GM23338 (cell line): ENCODE measurements at regions not wholly inside any gene's neighbourhood (a gene's known extent, or its start where the extent isn't known, plus 50 kb on each side); places are given as distances from the start of the nearest gene placed in this dataset.

ENCODE experiments used
- CREB1 ChIP-seq: fragments of 250-450 bp; sonication (Bioruptor Pico); IDR thresholded peaks from 2 replicates; pipeline ENCODE4 v1.5.0; 2020; ENCODE audit warnings: low read depth, mild to moderate bottlenecking, moderate library complexity
- CTCF ChIP-seq, 2 experiments: fragments of 200-600 bp in 1 of 2; sonication (generic) in 1 of 2; conservative IDR thresholded peaks; 2 replicates each; pipeline versions ENCODE4 v1.5.1 to v1.6.1; 2016 to 2017; ENCODE audit warnings: antibody characterized with exemption in 2 of 2, low read depth in 2 of 2, mild to moderate bottlenecking in 2 of 2, moderate library complexity in 1 of 2
- ETS1 ChIP-seq: IDR thresholded peaks from 2 replicates; pipeline ENCODE4 v1.6.1; 2016; ENCODE audit warnings: antibody characterized with exemption
- EZH2 ChIP-seq: fragments of 200-600 bp; sonication (generic); IDR thresholded peaks from one replicate; pipeline ENCODE4 v1.8.0; 2017; ENCODE audit warnings: antibody characterized with exemption, mild to moderate bottlenecking, low read depth; ENCODE audit not compliant: unreplicated experiment
- EZH2phosphoT487 ChIP-seq: fragments of 200-600 bp; sonication (generic); IDR thresholded peaks from one replicate; pipeline ENCODE4 v1.8.1; 2018; ENCODE audit warnings: antibody characterized with exemption; ENCODE audit not compliant: unreplicated experiment
- JUNB ChIP-seq: IDR thresholded peaks from one replicate; pipeline ENCODE4 v1.6.1; 2016; ENCODE audit warnings: antibody characterized with exemption; ENCODE audit not compliant: unreplicated experiment
- NANOG ChIP-seq: IDR thresholded peaks from 2 replicates; pipeline ENCODE4 v1.6.1; 2016; ENCODE audit warnings: antibody characterized with exemption, borderline replicate concordance
- POLR2AphosphoS5 ChIP-seq: IDR thresholded peaks from 2 replicates; pipeline ENCODE4 v1.6.1; 2016; ENCODE audit warnings: antibody characterized with exemption, low read depth
- REST ChIP-seq: IDR thresholded peaks from one replicate; pipeline ENCODE4 v1.6.1; 2018; ENCODE audit warnings: antibody characterized with exemption; ENCODE audit not compliant: unreplicated experiment
- STAT1 ChIP-seq: IDR thresholded peaks from one replicate; pipeline ENCODE4 v1.6.1; 2016; ENCODE audit warnings: antibody characterized with exemption; ENCODE audit not compliant: unreplicated experiment
- ZNF114 ChIP-seq: fragments of 250-450 bp; sonication (Bioruptor Pico); IDR thresholded peaks from 2 replicates; pipeline ENCODE4 v1.5.0; 2020; ENCODE audit warnings: mild to moderate bottlenecking, moderate library complexity
- ZNF331 ChIP-seq: fragments of 250-450 bp; sonication (Bioruptor Pico); IDR thresholded peaks from 2 replicates; pipeline ENCODE4 v1.5.0; 2020; ENCODE audit warnings: low read depth, mild to moderate bottlenecking, moderate library complexity
- ZNF462 ChIP-seq: fragments of 250-450 bp; sonication (Bioruptor Pico); IDR thresholded peaks from 2 replicates; pipeline ENCODE4 v1.5.0; 2020; ENCODE audit warnings: mild to moderate bottlenecking, moderate library complexity

GRCh38 chr2:19146867-19147266, 211.6 kb downstream of the OSR1 start:
- no peak for TF ChIP-seq CTCF (conservative IDR thresholded peaks at IDR 0.05; ENCODE audit: low read depth in 2 of 2)
- TF ChIP-seq POLR2AphosphoS5, result no peak
- TF ChIP-seq CREB1, result no peak
- TF ChIP-seq STAT1, result no peak
- TF ChIP-seq EZH2phosphoT487, result no peak
- TF ChIP-seq ZNF114 (CRISPR knock-in tag), result no peak
- no peak for TF ChIP-seq EZH2
- no peak for TF ChIP-seq ETS1
- no peak for TF ChIP-seq REST
- TF ChIP-seq ZNF331 (CRISPR knock-in tag), result no peak
- TF ChIP-seq JUNB, result no peak
- TF ChIP-seq ZNF462, result no peak
- TF ChIP-seq NANOG, result no peak
